ENCODE measurements at regions not wholly inside any gene's neighbourhood (a gene's known extent, or its start where the extent isn't known, plus 50 kb on each side); places are given as distances from the start of the nearest gene placed in this dataset.

- H3K9me3 ChIP-seq (ENCODE audit: insufficient read depth, low read length) = no peaks in the 10 kb centered on the region
- no peak for DNase-seq (ENCODE audit: low read depth, low spot score)
- no peaks in the 10 kb centered on the region for H3K36me3 ChIP-seq (ENCODE audit: insufficient read depth, insufficient read length, low read length)
- H3K4me3 ChIP-seq (ENCODE audit: insufficient read length, low read depth) = no peak overlapping the region
- H3K4me1 ChIP-seq (ENCODE audit: insufficient read depth, insufficient read length) = no peaks in the 10 kb centered on the region
- no peak overlapping the region for H3K9ac ChIP-seq (ENCODE audit: insufficient read length, low read depth)
- no peaks in the 10 kb centered on the region for H3K27me3 ChIP-seq (ENCODE audit: insufficient read depth, insufficient read length)
- TF ChIP-seq SUZ12 (IDR thresholded peaks at IDR 0.05; ENCODE audit: extremely low read depth, insufficient read depth, insufficient read length) (no peak), ZNF274 (IDR thresholded peaks at IDR 0.05; ENCODE audit: low read depth, low read length) (no peak), YY1 (IDR thresholded peaks at IDR 0.05; ENCODE audit: insufficient read depth, insufficient read length) (no peak)
Observed at GRCh38 chrX:116607776-116608175, 145.0 kb upstream of the CT83 start.

DNA sequence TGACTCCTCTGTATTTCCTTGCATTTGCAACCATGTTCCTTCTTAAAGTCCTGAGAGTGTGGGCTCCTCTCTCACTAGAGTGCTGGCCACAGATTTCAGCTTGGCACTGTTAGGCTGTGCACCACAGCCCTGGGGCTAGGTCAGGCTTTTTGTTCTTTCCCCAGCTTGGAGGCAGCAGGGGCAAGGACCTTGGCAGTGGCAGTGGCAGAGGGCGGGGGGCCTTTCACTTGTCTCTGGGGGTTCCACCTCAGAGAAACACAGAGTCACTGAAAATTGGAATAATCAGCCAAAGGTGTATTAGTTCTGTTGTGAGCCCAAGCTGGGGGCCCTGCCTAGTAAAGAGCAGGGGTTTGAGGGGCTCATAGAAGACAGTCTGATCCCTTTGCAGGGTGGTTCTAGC lies 142.8 kb upstream of the CT83 start:
- no peak overlapping the region for H3K9ac ChIP-seq (ENCODE audit: insufficient read length, low read depth)
- H3K9me3 ChIP-seq (ENCODE audit: insufficient read depth, low read length) = no peaks in the 10 kb centered on the region
- DNase-seq (ENCODE audit: low read depth, low spot score) = no peak
- TF ChIP-seq SUZ12 (IDR thresholded peaks at IDR 0.05; ENCODE audit: extremely low read depth, insufficient read depth, insufficient read length) (no peak), YY1 (IDR thresholded peaks at IDR 0.05; ENCODE audit: insufficient read depth, insufficient read length) (no peak), ZNF274 (IDR thresholded peaks at IDR 0.05; ENCODE audit: low read depth, low read length) (no peak)
- H3K4me1 ChIP-seq (ENCODE audit: insufficient read depth, insufficient read length) = no peaks in the 10 kb centered on the region
- H3K36me3 ChIP-seq (ENCODE audit: insufficient read depth, insufficient read length, low read length) = no peaks in the 10 kb centered on the region
- H3K27me3 ChIP-seq (ENCODE audit: insufficient read depth, insufficient read length) = no peaks in the 10 kb centered on the region
- no peak overlapping the region for H3K4me3 ChIP-seq (ENCODE audit: insufficient read length, low read depth)

GRCh38 chrX:116596010-116596409 lies 133.2 kb upstream of the CT83 start:
- Histone ChIP-seq H3K9ac (ENCODE audit: insufficient read length, low read depth) (no peak overlapping the region), H3K36me3 (ENCODE audit: insufficient read depth, insufficient read length, low read length) (no peaks in the 10 kb centered on the region), H3K4me1 (ENCODE audit: insufficient read depth, insufficient read length) (no peaks in the 10 kb centered on the region), H3K9me3 (ENCODE audit: insufficient read depth, low read length) (no peaks in the 10 kb centered on the region), H3K27me3 (ENCODE audit: insufficient read depth, insufficient read length) (no peaks in the 10 kb centered on the region), H3K4me3 (ENCODE audit: insufficient read length, low read depth) (no peak overlapping the region)
- TF ChIP-seq ZNF274 (IDR thresholded peaks at IDR 0.05; ENCODE audit: low read depth, low read length) (no peak), YY1 (IDR thresholded peaks at IDR 0.05; ENCODE audit: insufficient read depth, insufficient read length) (no peak), SUZ12 (IDR thresholded peaks at IDR 0.05; ENCODE audit: extremely low read depth, insufficient read depth, insufficient read length) (no peak)
- DNase-seq (ENCODE audit: low read depth, low spot score) = no peak
